Fibroblast of mammary gland (primary cell): ENCODE measurements at regions not wholly inside any gene's neighbourhood (a gene's known extent, or its start where the extent isn't known, plus 50 kb on each side); places are given as distances from the start of the nearest gene placed in this dataset.
A peak's percentile ranks its signal among the peaks of the same experiment; 100 is the strongest.

Source experiments
- DNase-seq: peaks from one replicate; pipeline ENCODE4 v3.0.0-alpha.2; 2010; ENCODE audit warnings: low read depth
- H3K4me3 ChIP-seq: 2 replicates; pipeline ENCODE4 v1.5.1; 2011; ENCODE audit warnings: low read depth, mild to moderate bottlenecking, low read length, moderate library complexity; ENCODE audit not compliant: control insufficient read depth
- TF ChIP-seq, protein P1 (sequence below): conservative IDR thresholded peaks from 2 replicates; pipeline ENCODE4 v1.5.1; 2011; ENCODE audit warnings: low read depth, low read length, inconsistent platforms; ENCODE audit not compliant: control insufficient read depth, insufficient read depth

GRCh38 chr6:132168961-132169360 lies 217.8 kb upstream of the CCN2 start:
- TF ChIP-seq, protein P1, sequence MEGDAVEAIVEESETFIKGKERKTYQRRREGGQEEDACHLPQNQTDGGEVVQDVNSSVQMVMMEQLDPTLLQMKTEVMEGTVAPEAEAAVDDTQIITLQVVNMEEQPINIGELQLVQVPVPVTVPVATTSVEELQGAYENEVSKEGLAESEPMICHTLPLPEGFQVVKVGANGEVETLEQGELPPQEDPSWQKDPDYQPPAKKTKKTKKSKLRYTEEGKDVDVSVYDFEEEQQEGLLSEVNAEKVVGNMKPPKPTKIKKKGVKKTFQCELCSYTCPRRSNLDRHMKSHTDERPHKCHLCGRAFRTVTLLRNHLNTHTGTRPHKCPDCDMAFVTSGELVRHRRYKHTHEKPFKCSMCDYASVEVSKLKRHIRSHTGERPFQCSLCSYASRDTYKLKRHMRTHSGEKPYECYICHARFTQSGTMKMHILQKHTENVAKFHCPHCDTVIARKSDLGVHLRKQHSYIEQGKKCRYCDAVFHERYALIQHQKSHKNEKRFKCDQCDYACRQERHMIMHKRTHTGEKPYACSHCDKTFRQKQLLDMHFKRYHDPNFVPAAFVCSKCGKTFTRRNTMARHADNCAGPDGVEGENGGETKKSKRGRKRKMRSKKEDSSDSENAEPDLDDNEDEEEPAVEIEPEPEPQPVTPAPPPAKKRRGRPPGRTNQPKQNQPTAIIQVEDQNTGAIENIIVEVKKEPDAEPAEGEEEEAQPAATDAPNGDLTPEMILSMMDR: no peak
- DNase-seq: no peak
- H3K4me3 ChIP-seq: no peak overlapping the region

DNA sequence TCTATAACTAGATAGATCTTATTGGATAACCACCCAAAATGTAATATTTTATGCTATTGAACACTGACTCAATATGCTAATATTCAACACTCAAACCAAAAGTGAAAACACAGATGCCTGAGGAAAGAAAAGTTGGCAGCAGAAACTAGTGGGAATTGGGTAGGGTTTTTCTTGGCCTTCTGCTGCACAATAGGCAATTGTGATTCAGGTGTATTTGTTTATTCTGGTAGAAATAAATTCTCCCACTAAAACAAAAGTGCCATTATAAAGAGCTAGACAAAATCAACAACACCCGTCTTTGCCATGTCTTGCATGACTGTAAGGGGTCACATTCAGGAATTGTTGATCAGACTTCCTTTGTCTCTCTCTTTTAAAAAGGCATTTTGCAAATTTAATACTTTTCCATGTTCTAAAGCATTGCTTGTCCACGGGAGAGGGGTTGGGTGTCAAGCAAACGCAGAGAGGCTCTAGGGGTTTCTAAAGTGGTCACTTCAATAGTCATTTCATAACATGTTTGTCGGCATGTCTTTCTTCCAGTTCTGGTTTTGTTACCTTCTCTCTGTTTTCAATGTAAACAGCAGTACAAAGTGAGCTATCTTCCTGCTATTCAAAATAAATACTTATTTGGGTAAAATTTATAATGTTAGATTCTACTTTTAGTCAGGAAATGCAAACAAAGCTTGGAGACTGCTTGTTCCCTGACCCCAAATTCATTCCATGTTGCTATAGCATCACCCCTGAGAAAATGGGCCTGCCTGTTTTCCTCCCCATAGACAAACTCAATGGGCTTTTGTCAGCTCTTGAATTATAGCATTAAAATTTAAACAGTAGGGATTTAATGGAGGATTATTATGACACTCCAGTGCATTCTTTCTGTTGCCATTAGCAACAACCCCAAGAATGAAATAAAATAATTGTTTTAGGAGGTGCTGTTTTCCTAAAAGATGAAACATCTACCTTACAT lies 217.0 kb upstream of the CCN2 start:
- no peak overlapping the region for H3K4me3 ChIP-seq
- TF ChIP-seq, protein P1: no peak
- no peak for DNase-seq

GRCh38 chr6:132166526-132167051 lies 215.4 kb upstream of the CCN2 start:
- TF ChIP-seq, protein P1: no peak
- no peak overlapping the region for H3K4me3 ChIP-seq
- DNase-seq: no peak

DNA sequence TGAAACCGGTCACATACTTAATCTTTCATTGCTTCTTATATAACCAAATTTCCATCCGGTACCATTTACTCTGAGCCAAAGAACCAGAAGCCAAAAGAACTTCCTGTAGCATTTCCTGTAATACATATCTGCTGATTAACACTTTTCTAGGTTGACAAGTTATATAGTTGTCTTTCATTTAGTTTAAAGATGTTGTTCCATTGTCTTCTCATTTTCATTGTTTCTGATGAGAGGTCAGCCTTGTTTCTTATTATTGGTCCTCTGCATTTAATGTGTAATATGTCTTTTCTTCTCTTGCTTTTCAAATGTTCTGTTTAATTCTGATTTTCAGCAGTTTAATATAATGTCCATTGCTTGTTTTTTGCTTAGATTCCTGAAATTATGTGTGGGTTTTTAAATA lies 214.5 kb upstream of the CCN2 start:
- no peak overlapping the region for H3K4me3 ChIP-seq
- TF ChIP-seq, protein P1: no peak
- no peak for DNase-seq

DNA sequence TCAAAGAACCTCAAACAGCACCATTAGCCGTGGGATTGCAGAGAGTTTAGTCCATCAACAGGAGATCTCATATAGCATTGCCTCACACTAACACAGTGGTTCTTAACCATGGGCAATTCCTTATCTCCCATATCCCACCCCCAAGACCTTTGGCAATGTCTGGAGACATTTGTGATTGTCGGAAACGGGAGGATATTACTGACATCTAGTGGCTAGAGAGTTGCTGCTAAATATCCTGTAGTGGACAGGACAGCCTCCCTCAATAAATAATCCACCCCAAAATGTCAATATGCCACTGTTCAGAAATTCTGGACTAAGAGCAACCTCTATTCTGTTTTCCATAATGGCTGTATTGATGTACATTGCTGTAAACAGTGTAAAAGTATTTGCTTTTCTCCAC lies 210.1 kb upstream of the CCN2 start:
- DNase-seq: peak; percentile 64
- TF ChIP-seq, protein P1: peak; percentile 71
- H3K4me3 ChIP-seq: no peak overlapping the region

DNA sequence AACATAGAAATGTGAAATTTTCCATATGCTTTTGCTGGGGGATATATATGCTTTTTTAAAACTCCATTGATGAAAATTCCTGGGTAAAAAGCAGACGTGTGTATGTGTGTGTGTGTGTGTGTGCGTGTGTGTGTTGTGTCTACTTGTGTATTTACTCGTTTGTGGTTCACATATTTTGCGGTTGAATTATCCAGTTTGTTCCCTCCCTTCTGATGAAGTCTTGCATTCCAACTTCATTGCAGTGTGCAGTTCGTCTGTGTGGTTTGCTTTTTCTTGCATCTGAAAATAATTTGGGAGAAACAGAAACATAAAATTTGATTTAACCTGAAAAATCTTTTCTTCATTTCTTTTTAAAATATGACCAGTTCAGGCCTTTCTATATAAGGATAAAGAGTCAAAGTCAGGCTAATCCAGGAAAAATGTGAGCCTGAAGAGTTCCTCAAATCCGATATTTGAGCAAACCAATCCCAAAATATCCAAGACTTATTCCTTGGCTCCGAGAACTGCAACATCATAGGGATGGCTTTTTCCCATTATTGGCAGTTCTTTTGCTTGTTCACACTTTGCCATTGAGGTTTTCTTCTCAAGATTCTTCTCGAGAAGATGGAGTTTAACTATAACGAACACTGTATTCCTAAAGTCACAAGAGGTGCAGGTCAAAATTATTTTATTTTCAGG lies 202.2 kb upstream of the CCN2 start:
- H3K4me3 ChIP-seq: no peak overlapping the region
- peak; percentile 96 for DNase-seq
- TF ChIP-seq, protein P1: no peak
